HEK293 (cell line): ENCODE measurements at regions not wholly inside any gene's neighbourhood (a gene's known extent, or its start where the extent isn't known, plus 50 kb on each side); places are given as distances from the start of the nearest gene placed in this dataset.

Source experiments
- CTCF ChIA-PET: fragments of 350-600 bp; formaldehyde crosslinking; extraction: SDS; loops from one replicate; lab custom pipeline; 2021; ENCODE audit warnings: antibody characterized with exemption; lab: Yijun Ruan, JAX
- POLR2A ChIA-PET: fragments of 300-600 bp; formaldehyde crosslinking; extraction: SDS; loops from one replicate; lab custom pipeline; 2020; ENCODE audit warnings: antibody characterized with exemption, inconsistent platforms; lab: Yijun Ruan, JAX
- H3K27ac ChIP-seq: fragments of 200-500 bp; sonication (Bioruptor generic); 2 replicates; pipeline ENCODE4 v1.5.1; 2014; ENCODE audit warnings: low read depth, low read length, control low read depth, inconsistent platforms; ENCODE audit errors: extremely low read depth
- H3K36me3 ChIP-seq, 2 experiments: fragments of 200-500 bp in 1 of 2; sonication (Bioruptor generic) in 1 of 2; 1 replicate in 1 of 2; 2 replicates in 1 of 2; pipeline ENCODE4 v1.5.1; 2014 to 2017; ENCODE audit warnings: inconsistent platforms in 2 of 2, low read length in 2 of 2; ENCODE audit not compliant: control insufficient read depth in 2 of 2, insufficient read depth in 1 of 2
- H3K4me1 ChIP-seq: fragments of 200-500 bp; sonication (Bioruptor generic); 2 replicates; pipeline ENCODE4 v1.5.1; 2014; ENCODE audit warnings: mild to moderate bottlenecking, low read length, inconsistent platforms; ENCODE audit not compliant: control insufficient read depth, insufficient read depth
- H3K4me3 ChIP-seq: 2 replicates; pipeline ENCODE4 v1.5.1; 2011; ENCODE audit warnings: low read depth, mild to moderate bottlenecking, control low read depth, low read length, moderate library complexity
- H3K9me3 ChIP-seq: fragments of 200-500 bp; sonication (Bioruptor generic); 2 replicates; pipeline ENCODE4 v1.5.1; 2014; ENCODE audit warnings: low read depth, low read length, inconsistent platforms; ENCODE audit not compliant: control insufficient read depth, insufficient read depth
- BCL11B ChIP-seq: fragments of 450-650 bp; formaldehyde crosslinking; IDR thresholded peaks from 2 replicates; pipeline ENCODE4 v1.5.1; 2016; ENCODE audit warnings: low read depth, missing biosample characterization, missing genetic modification characterization
- GLI4 ChIP-seq: fragments of 450-650 bp; formaldehyde crosslinking; IDR thresholded peaks from 2 replicates; pipeline ENCODE4 v1.5.1; 2016; ENCODE audit warnings: missing biosample characterization, missing genetic modification characterization
- IKZF3 ChIP-seq: fragments of 450-650 bp; IDR thresholded peaks from 2 replicates; pipeline ENCODE4 v1.5.0; 2018; ENCODE audit warnings: missing biosample characterization, mild to moderate bottlenecking, missing genetic modification characterization, moderate library complexity
- KLF8 ChIP-seq: fragments of 450-650 bp; formaldehyde crosslinking; IDR thresholded peaks from 2 replicates; pipeline ENCODE4 v1.5.1; 2016; ENCODE audit warnings: missing biosample characterization, missing genetic modification characterization
- RBAK ChIP-seq: fragments of 450-650 bp; formaldehyde crosslinking; IDR thresholded peaks from 2 replicates; pipeline ENCODE4 v1.5.1; 2016; ENCODE audit warnings: missing biosample characterization, missing genetic modification characterization
- SP2 ChIP-seq: fragments of 450-650 bp; formaldehyde crosslinking; IDR thresholded peaks from 2 replicates; pipeline ENCODE4 v1.5.1; 2016; ENCODE audit warnings: missing biosample characterization, missing genetic modification characterization
- SP3 ChIP-seq: fragments of 450-650 bp; formaldehyde crosslinking; IDR thresholded peaks from 2 replicates; pipeline ENCODE4 v1.5.1; 2016; ENCODE audit warnings: missing biosample characterization, missing genetic modification characterization
- SP7 ChIP-seq: fragments of 450-650 bp; formaldehyde crosslinking; IDR thresholded peaks from 2 replicates; pipeline ENCODE4 v1.5.1; 2016; ENCODE audit warnings: missing biosample characterization, missing genetic modification characterization
- WT1 ChIP-seq: fragments of 450-650 bp; formaldehyde crosslinking; IDR thresholded peaks from 2 replicates; pipeline ENCODE4 v1.5.1; 2016; ENCODE audit warnings: missing biosample characterization, missing genetic modification characterization
- ZBTB26 ChIP-seq: fragments of 450-650 bp; formaldehyde crosslinking; optimal IDR thresholded peaks from 2 replicates; pipeline ENCODE3; 2016; ENCODE audit warnings: missing biosample characterization, mild to moderate bottlenecking, missing genetic modification characterization
- ZNF133 ChIP-seq: fragments of 450-650 bp; formaldehyde crosslinking; IDR thresholded peaks from 2 replicates; pipeline ENCODE4 v1.5.1; 2016; ENCODE audit warnings: missing biosample characterization, missing genetic modification characterization
- ZNF140 ChIP-seq: fragments of 450-650 bp; formaldehyde crosslinking; IDR thresholded peaks from 2 replicates; pipeline ENCODE4 v1.5.1; 2016; ENCODE audit warnings: missing biosample characterization, missing genetic modification characterization
- ZNF174 ChIP-seq: fragments of 450-650 bp; formaldehyde crosslinking; IDR thresholded peaks from 2 replicates; pipeline ENCODE4 v1.5.0; 2017; ENCODE audit warnings: missing biosample characterization, mild to moderate bottlenecking, missing genetic modification characterization
- ZNF18 ChIP-seq: fragments of 450-650 bp; formaldehyde crosslinking; IDR thresholded peaks from 2 replicates; pipeline ENCODE4 v1.5.1; 2016; ENCODE audit warnings: missing biosample characterization, missing genetic modification characterization
- ZNF211 ChIP-seq: fragments of 450-650 bp; formaldehyde crosslinking; IDR thresholded peaks from 2 replicates; pipeline ENCODE4 v1.5.1; 2016; ENCODE audit warnings: low read depth, missing biosample characterization, missing genetic modification characterization
- ZNF214 ChIP-seq: fragments of 450-650 bp; formaldehyde crosslinking; IDR thresholded peaks from 2 replicates; pipeline ENCODE4 v1.5.1; 2017; ENCODE audit warnings: missing biosample characterization, mild to moderate bottlenecking, missing genetic modification characterization, borderline replicate concordance
- ZNF23 ChIP-seq: fragments of 450-650 bp; formaldehyde crosslinking; IDR thresholded peaks from 2 replicates; pipeline ENCODE4 v1.5.1; 2016; ENCODE audit warnings: missing biosample characterization, missing genetic modification characterization, borderline replicate concordance
- ZNF350 ChIP-seq: fragments of 450-650 bp; formaldehyde crosslinking; IDR thresholded peaks from 2 replicates; pipeline ENCODE4 v1.5.0; 2017; ENCODE audit warnings: missing biosample characterization, mild to moderate bottlenecking, missing genetic modification characterization
- ZNF362 ChIP-seq: fragments of 450-650 bp; formaldehyde crosslinking; IDR thresholded peaks from 2 replicates; pipeline ENCODE4 v1.5.1; 2016; ENCODE audit warnings: missing biosample characterization, missing genetic modification characterization
- ZNF366 ChIP-seq: fragments of 450-650 bp; formaldehyde crosslinking; conservative IDR thresholded peaks from 2 replicates; pipeline ENCODE4 v1.5.1; 2016; ENCODE audit warnings: missing biosample characterization, missing genetic modification characterization
- ZNF37A ChIP-seq: fragments of 450-650 bp; IDR thresholded peaks from 2 replicates; pipeline ENCODE4 v1.5.1; 2018; ENCODE audit warnings: missing biosample characterization, missing genetic modification characterization
- ZNF404 ChIP-seq: fragments of 450-650 bp; formaldehyde crosslinking; IDR thresholded peaks from 2 replicates; pipeline ENCODE4 v1.5.1; 2017; ENCODE audit warnings: missing biosample characterization, missing genetic modification characterization
- ZNF521 ChIP-seq: fragments of 450-650 bp; formaldehyde crosslinking; IDR thresholded peaks from 2 replicates; pipeline ENCODE4 v1.5.1; 2017; ENCODE audit warnings: missing biosample characterization, mild to moderate bottlenecking, missing genetic modification characterization
- ZNF530 ChIP-seq: fragments of 450-650 bp; formaldehyde crosslinking; IDR thresholded peaks from 2 replicates; pipeline ENCODE4 v1.5.1; 2016; ENCODE audit warnings: low read depth, missing biosample characterization, missing genetic modification characterization
- ZNF544 ChIP-seq: fragments of 450-650 bp; formaldehyde crosslinking; IDR thresholded peaks from 2 replicates; pipeline ENCODE4 v1.5.0; 2017; ENCODE audit warnings: missing biosample characterization, missing genetic modification characterization
- ZNF548 ChIP-seq: fragments of 450-650 bp; formaldehyde crosslinking; IDR thresholded peaks from 2 replicates; pipeline ENCODE4 v1.5.1; 2016; ENCODE audit warnings: missing biosample characterization, missing genetic modification characterization
- ZNF555 ChIP-seq: fragments of 450-650 bp; formaldehyde crosslinking; conservative IDR thresholded peaks from 2 replicates; pipeline ENCODE4 v1.5.1; 2017; ENCODE audit warnings: missing biosample characterization, mild to moderate bottlenecking, missing genetic modification characterization, inconsistent platforms
- ZNF585B ChIP-seq: fragments of 450-650 bp; formaldehyde crosslinking; IDR thresholded peaks from 2 replicates; pipeline ENCODE4 v1.5.1; 2016; ENCODE audit warnings: missing biosample characterization, missing genetic modification characterization
- ZNF596 ChIP-seq: fragments of 450-650 bp; IDR thresholded peaks from 2 replicates; pipeline ENCODE4 v1.5.0; 2018; ENCODE audit warnings: missing biosample characterization, mild to moderate bottlenecking, missing genetic modification characterization, moderate library complexity
- ZNF664 ChIP-seq: fragments of 450-650 bp; formaldehyde crosslinking; IDR thresholded peaks from 2 replicates; pipeline ENCODE4 v1.5.1; 2016; ENCODE audit warnings: missing biosample characterization, missing genetic modification characterization
- ZNF76 ChIP-seq: fragments of 450-650 bp; formaldehyde crosslinking; IDR thresholded peaks from 2 replicates; pipeline ENCODE4; 2016; ENCODE audit warnings: low read depth, missing biosample characterization, missing genetic modification characterization, borderline replicate concordance

GRCh38 chr18:65358306-65358705 lies 392.5 kb upstream of the CDH7 start (continued):
- TF ChIP-seq ZNF211 (tag by site-specific recombination) (no peak), ZNF585B (tag by site-specific recombination) (no peak)

DNA sequence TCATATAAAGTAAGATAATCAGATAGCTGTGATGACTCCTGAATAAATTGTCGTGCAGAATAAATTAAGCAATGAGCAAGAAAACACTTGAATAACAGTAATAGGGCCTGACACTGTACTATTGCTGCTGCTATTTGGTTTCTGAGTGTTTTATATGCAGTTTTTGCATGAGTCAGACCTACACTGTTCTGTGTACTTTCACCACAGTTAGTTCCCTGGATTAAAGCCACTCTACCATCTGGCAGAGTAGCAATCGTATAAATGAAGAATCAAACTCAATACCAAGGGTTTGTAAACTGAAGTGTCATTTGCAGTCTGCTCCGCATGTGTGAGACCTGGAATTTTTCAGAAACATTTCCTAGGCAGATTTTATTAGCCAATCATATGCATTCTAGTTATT lies 398.6 kb upstream of the CDH7 start:
- ChIA-PET POLR2A (no interaction called here), CTCF (no interaction called here)
- no peak for TF ChIP-seq SP2 (tag by site-specific recombination)
- TF ChIP-seq IKZF3 (tag by site-specific recombination): no peak
- TF ChIP-seq ZNF140 (tag by site-specific recombination): no peak
- no peak for TF ChIP-seq ZNF366 (tag by site-specific recombination)
- TF ChIP-seq BCL11B (tag by site-specific recombination): no peak
- TF ChIP-seq ZNF362 (tag by site-specific recombination): no peak
- no peak for TF ChIP-seq KLF8 (tag by site-specific recombination)
- no peak for TF ChIP-seq ZNF214 (tag by site-specific recombination)
- no peak for TF ChIP-seq ZBTB26 (tag by site-specific recombination)
- no peak for TF ChIP-seq ZNF548
- no peak for TF ChIP-seq RBAK (tag by site-specific recombination)
- no peak for TF ChIP-seq WT1
- TF ChIP-seq ZNF530 (tag by site-specific recombination): no peak
- TF ChIP-seq ZNF18 (tag by site-specific recombination): no peak
- TF ChIP-seq ZNF521 (tag by site-specific recombination): no peak
- TF ChIP-seq ZNF544 (tag by site-specific recombination): no peak
- TF ChIP-seq ZNF596 (tag by site-specific recombination): no peak
- TF ChIP-seq ZNF404 (tag by site-specific recombination): no peak
- no peak for TF ChIP-seq ZNF350 (tag by site-specific recombination)
- TF ChIP-seq ZNF664: no peak
- H3K4me3 ChIP-seq: no peak overlapping the region
- no peaks in the 10 kb centered on the region for H3K9me3 ChIP-seq
- no peaks in the 10 kb centered on the region for H3K4me1 ChIP-seq
- H3K36me3 ChIP-seq: no peaks in the 10 kb centered on the region
- H3K27ac ChIP-seq: no peak overlapping the region

DNA sequence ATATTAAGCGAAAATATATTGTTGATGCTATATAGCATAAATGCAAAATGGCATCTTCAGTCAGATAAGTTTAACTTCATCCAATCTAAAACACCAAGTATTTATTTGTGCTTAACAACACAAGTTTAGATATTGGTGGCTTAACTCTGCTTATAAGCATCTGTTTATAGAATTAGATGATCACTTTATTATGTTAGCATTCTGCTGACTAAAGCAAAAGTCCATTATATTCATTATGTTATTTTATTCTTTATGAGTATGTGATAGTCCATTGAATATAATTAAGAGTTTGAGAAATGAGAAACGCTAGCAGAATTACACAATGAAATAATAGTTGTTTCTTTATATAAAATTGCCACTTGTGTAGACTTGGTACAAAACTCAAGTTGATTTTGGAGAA lies 401.2 kb upstream of the CDH7 start:
- Histone ChIP-seq H3K27ac (no peak overlapping the region), H3K9me3 (no peaks in the 10 kb centered on the region), H3K4me1 (no peaks in the 10 kb centered on the region), H3K4me3 (no peak overlapping the region), H3K36me3 (no peaks in the 10 kb centered on the region)
- ChIA-PET POLR2A (no interaction called here), CTCF (no interaction called here)
- TF ChIP-seq GLI4 (tag by site-specific recombination): no peak
- no peak for TF ChIP-seq ZNF174 (tag by site-specific recombination)
- TF ChIP-seq ZNF76 (tag by site-specific recombination): no peak
- no peak for TF ChIP-seq ZNF133 (tag by site-specific recombination)
- TF ChIP-seq ZNF23 (tag by site-specific recombination): no peak
- TF ChIP-seq ZNF664: no peak
- no peak for TF ChIP-seq ZBTB26 (tag by site-specific recombination)
- no peak for TF ChIP-seq ZNF37A (tag by site-specific recombination)
- TF ChIP-seq SP7 (tag by site-specific recombination): no peak
- no peak for TF ChIP-seq ZNF555 (tag by site-specific recombination)
- TF ChIP-seq SP3 (tag by site-specific recombination): no peak
- no peak for TF ChIP-seq ZNF585B (tag by site-specific recombination)
